ENCODE measurements at regions not wholly inside any gene's neighbourhood (a gene's known extent, or its start where the extent isn't known, plus 50 kb on each side); places are given as distances from the start of the nearest gene placed in this dataset.

- TF ChIP-seq CTCF (IDR thresholded peaks at IDR 0.05; ENCODE audit: poor library complexity, severe bottlenecking) (no peak), POLR2AphosphoS5 (IDR thresholded peaks at IDR 0.05) (no peak), TAF1 (IDR thresholded peaks at IDR 0.05; ENCODE audit: low read depth) (no peak), MXI1 (conservative IDR thresholded peaks at IDR 0.05; ENCODE audit: poor library complexity, severe bottlenecking) (no peak)
These were observed 103.3 kb upstream of the FSTL4 start for GRCh38 chr5:133715616-133716015.

Measured in neural cell (in vitro differentiated cells).